ENCODE measurements at regions not wholly inside any gene's neighbourhood (a gene's known extent, or its start where the extent isn't known, plus 50 kb on each side); places are given as distances from the start of the nearest gene placed in this dataset.

DNA sequence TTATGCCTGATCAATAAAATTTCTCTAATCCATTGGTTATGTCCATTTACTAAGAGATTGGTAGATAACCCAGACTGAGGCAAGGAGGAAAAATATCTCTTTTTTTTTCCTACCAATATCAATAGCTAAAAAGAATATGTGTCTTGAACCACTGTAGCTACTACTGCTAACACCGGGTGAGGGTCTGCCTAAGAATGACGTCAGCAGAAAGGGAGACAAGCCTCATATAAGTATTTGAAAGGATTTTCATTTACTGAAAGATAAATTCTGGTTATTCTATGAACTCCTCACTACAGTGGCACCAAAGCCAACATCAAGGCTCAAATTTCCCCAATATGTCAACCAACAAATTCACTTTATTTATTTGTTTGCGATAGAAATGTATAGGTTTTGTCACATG, 389.0 kb upstream of the ALCAM start:
- WGBS, 2 donors = 83 to 89% methylated on average over 3 of the region's 3 CpGs
- no peaks in the 10 kb centered on the region for H3K9me3 ChIP-seq
- TF ChIP-seq, protein P1, sequence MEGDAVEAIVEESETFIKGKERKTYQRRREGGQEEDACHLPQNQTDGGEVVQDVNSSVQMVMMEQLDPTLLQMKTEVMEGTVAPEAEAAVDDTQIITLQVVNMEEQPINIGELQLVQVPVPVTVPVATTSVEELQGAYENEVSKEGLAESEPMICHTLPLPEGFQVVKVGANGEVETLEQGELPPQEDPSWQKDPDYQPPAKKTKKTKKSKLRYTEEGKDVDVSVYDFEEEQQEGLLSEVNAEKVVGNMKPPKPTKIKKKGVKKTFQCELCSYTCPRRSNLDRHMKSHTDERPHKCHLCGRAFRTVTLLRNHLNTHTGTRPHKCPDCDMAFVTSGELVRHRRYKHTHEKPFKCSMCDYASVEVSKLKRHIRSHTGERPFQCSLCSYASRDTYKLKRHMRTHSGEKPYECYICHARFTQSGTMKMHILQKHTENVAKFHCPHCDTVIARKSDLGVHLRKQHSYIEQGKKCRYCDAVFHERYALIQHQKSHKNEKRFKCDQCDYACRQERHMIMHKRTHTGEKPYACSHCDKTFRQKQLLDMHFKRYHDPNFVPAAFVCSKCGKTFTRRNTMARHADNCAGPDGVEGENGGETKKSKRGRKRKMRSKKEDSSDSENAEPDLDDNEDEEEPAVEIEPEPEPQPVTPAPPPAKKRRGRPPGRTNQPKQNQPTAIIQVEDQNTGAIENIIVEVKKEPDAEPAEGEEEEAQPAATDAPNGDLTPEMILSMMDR (IDR thresholded peaks at IDR 0.05) = no peak
- TF ChIP-seq POLR2A (IDR thresholded peaks at IDR 0.05) = no peak

DNA sequence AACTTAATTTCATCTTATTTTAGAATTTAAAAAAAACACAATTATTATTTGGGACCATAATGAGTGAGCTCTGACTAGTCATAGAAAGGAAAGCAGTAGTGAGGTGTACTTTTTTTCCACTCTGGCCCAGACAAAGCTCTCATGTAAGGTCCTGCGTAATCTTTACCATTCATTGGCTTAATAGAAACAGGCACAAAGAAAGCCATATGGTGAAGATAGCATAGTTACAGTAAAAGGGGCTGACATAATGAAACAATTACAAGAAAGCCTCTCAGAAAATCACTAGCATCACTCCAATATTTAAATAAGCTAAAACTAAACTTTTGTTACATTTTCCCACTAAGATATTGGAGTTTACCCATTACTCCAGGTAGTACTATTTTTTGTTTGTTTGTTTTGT, 384.6 kb upstream of the ALCAM start:
- intact Hi-C loops (cut with DNase I) = no loop called here
- 90 to 100% methylated on average over 1 of the region's 1 CpG for WGBS, 2 donors
- Histone ChIP-seq H3K4me3 (no peak overlapping the region), H3K9me3 (no peaks in the 10 kb centered on the region), H3K4me1 (no peaks in the 10 kb centered on the region), H3K36me3 (no peaks in the 10 kb centered on the region), H3K27ac (no peak overlapping the region), H3K27me3 (no peaks in the 10 kb centered on the region)
- no peak for DNase-seq
- TF ChIP-seq, protein P1 (IDR thresholded peaks at IDR 0.05) = no peak
- TF ChIP-seq POLR2A (IDR thresholded peaks at IDR 0.05) = no peak

More for the DNA sequence above, 389.0 kb upstream of the ALCAM start:
- Histone ChIP-seq H3K27ac (no peak overlapping the region), H3K36me3 (no peaks in the 10 kb centered on the region), H3K4me1 (no peaks in the 10 kb centered on the region), H3K27me3 (no peaks in the 10 kb centered on the region), H3K4me3 (no peak overlapping the region)
- no peak for DNase-seq
- intact Hi-C loops (cut with DNase I) = no loop called here

DNA sequence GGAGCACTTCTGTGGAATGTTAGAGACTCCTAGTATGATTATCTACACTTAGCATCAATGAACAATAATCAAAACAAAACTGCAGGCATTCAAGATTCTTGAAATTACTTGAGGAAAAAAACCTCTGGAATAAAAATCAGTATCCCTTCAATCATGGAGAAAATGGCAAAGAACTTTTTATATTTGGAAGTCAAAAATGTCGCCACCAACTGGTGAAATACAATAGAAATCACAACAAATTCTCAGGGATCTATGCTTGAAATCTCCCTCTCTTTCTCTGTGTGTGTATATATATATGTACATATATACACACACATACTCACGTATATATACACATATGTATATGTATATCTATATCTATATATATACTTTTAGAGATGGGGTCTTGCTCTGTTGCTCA, 378.9 kb upstream of the ALCAM start:
- H3K4me3 ChIP-seq = no peak overlapping the region
- intact Hi-C loops (cut with DNase I) = no loop called here
- no peak overlapping the region for H3K27ac ChIP-seq
- DNase-seq = no peak
- no peaks in the 10 kb centered on the region for H3K9me3 ChIP-seq
- H3K4me1 ChIP-seq = no peaks in the 10 kb centered on the region
- TF ChIP-seq, protein P1 (IDR thresholded peaks at IDR 0.05) = no peak
- TF ChIP-seq POLR2A (IDR thresholded peaks at IDR 0.05) = no peak
- no peaks in the 10 kb centered on the region for H3K36me3 ChIP-seq
- 78 to 83% methylated on average over 2 of the region's 2 CpGs for WGBS, 2 donors
- H3K27me3 ChIP-seq = no peaks in the 10 kb centered on the region

DNA sequence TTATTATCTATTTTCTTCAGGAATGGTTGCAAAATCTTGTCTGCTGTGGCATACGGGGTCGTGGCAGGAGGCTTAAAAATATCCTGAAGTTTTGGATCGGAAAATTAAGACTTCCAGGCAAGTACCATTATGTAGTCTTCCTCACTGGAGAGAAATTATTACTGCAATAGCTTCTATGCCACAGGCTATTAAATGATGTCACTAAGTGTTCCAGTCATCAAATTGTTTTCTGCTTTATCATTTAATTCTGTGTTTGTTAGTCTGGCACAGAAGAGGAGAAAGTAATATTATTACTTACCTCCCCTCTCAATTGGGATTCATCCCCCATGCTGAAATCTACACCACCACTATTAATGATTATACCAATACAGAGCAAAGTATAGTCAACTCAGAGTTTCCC, 378.2 kb upstream of the ALCAM start:
- intact Hi-C loops (cut with DNase I) = no loop called here
- H3K27ac ChIP-seq = no peak overlapping the region
- no peak for DNase-seq
- no peak overlapping the region for H3K4me3 ChIP-seq
- H3K27me3 ChIP-seq = no peaks in the 10 kb centered on the region
- H3K36me3 ChIP-seq = no peaks in the 10 kb centered on the region
- no peak for TF ChIP-seq POLR2A (IDR thresholded peaks at IDR 0.05)
- TF ChIP-seq, protein P1 (IDR thresholded peaks at IDR 0.05) = no peak
- H3K9me3 ChIP-seq = no peaks in the 10 kb centered on the region
- 79 to 84% methylated on average over 3 of the region's 3 CpGs for WGBS, 2 donors
- H3K4me1 ChIP-seq = no peaks in the 10 kb centered on the region

DNA sequence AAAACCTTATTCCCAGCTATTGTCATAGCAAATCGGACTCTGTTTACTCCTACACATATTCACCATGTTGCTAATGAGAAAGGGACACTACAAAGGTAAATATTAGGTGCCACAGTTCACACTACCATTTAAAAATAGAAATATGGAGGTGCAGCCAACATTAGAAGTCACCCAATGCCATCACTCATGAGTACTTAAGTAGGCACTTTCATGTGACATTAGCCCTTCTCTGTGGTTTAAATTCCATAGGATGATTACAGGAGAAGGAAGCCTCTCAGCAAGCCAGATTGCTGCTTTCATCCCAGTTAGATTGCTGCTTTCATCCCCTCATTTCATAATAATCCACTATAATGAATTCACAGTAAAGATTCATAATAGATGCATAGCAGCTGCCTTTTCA, 376.8 kb upstream of the ALCAM start:
- no peak for TF ChIP-seq POLR2A (IDR thresholded peaks at IDR 0.05)
- TF ChIP-seq, protein P1 (IDR thresholded peaks at IDR 0.05) = no peak
- Histone ChIP-seq H3K36me3 (no peaks in the 10 kb centered on the region), H3K4me1 (no peaks in the 10 kb centered on the region), H3K9me3 (no peaks in the 10 kb centered on the region), H3K27ac (no peak overlapping the region), H3K27me3 (no peaks in the 10 kb centered on the region), H3K4me3 (no peak overlapping the region)
- 35 to 53% methylated on average over 1 of the region's 1 CpG for WGBS, 2 donors
- intact Hi-C loops (cut with DNase I) = no loop called here
- no peak for DNase-seq
